ENCODE measurements at regions not wholly inside any gene's neighbourhood (a gene's known extent, or its start where the extent isn't known, plus 50 kb on each side); places are given as distances from the start of the nearest gene placed in this dataset.

GRCh38 chr17:83150369-83151055 is 71.1 kb downstream of the METRNL start:
- Histone ChIP-seq H3K36me3 (no peaks in the 10 kb centered on the region), H3K27ac (no peak overlapping the region), H3K4me3 (no peak overlapping the region), H3K27me3 (peaks cover 0 to 37% (median 0%) of the 10 kb centered on the region in 3 donors), H3K4me1 (peaks cover 0 to 10% (median 3%) of the 10 kb centered on the region in 4 donors), H3K9me3 (no peaks in the 10 kb centered on the region)
- TF ChIP-seq CTCF (IDR thresholded peaks at IDR 0.05) (no peak), POLR2A (IDR thresholded peaks at IDR 0.05) (no peak)
- intact Hi-C loops (cut with DNase I; ENCODE audit: low total_unique reads), result no loop called here
- no peak for DNase-seq
- WGBS, 5 donors, result 77 to 85% (median 78%) methylated on average over 10 of the region's 10 CpGs

GRCh38 chr17:83151056-83151441 is 71.6 kb downstream of the METRNL start:
- 75 to 88% (median 86%) methylated on average over 15 to 16 of the region's 16 CpGs for WGBS, 5 donors
- Histone ChIP-seq H3K36me3 (no peaks in the 10 kb centered on the region), H3K9me3 (no peaks in the 10 kb centered on the region), H3K4me3 (no peak overlapping the region), H3K4me1 (peaks cover 0 to 10% (median 3%) of the 10 kb centered on the region in 4 donors), H3K27me3 (peaks cover 0 to 37% (median 0%) of the 10 kb centered on the region in 3 donors), H3K27ac (no peak overlapping the region)
- no peak for DNase-seq
- intact Hi-C loops (cut with DNase I; ENCODE audit: low total_unique reads), result no loop called here
- no peak for TF ChIP-seq CTCF (IDR thresholded peaks at IDR 0.05)
- no peak for TF ChIP-seq EP300 (IDR thresholded peaks at IDR 0.05)
- TF ChIP-seq POLR2AphosphoS5 (IDR thresholded peaks at IDR 0.05), result no peak
- TF ChIP-seq POLR2A (IDR thresholded peaks at IDR 0.05), result no peak

- Histone ChIP-seq H3K9me3 (no peaks in the 10 kb centered on the region), H3K27me3 (peaks cover 0 to 37% (median 0%) of the 10 kb centered on the region in 3 donors), H3K27ac (no peak overlapping the region), H3K4me3 (no peak overlapping the region), H3K4me1 (peaks cover 0 to 10% (median 3%) of the 10 kb centered on the region in 4 donors), H3K36me3 (no peaks in the 10 kb centered on the region)
- TF ChIP-seq POLR2AphosphoS5 (IDR thresholded peaks at IDR 0.05), result no peak
- no peak for TF ChIP-seq EP300 (IDR thresholded peaks at IDR 0.05)
- no peak for TF ChIP-seq CTCF (IDR thresholded peaks at IDR 0.05)
- TF ChIP-seq POLR2A (IDR thresholded peaks at IDR 0.05), result no peak
- 41 to 61% (median 58%) methylated on average over 25 to 32 of the region's 32 CpGs for WGBS, 5 donors
- intact Hi-C loops (cut with DNase I; ENCODE audit: low total_unique reads), result no loop called here
- peak in 1 of 2 donors; percentile 60 for DNase-seq
These were observed 72.2 kb downstream of the METRNL start for GRCh38 chr17:83151442-83152226.

GRCh38 chr17:83152227-83152744 is 72.9 kb downstream of the METRNL start:
- Histone ChIP-seq H3K4me3 (no peak overlapping the region), H3K36me3 (no peaks in the 10 kb centered on the region), H3K9me3 (no peaks in the 10 kb centered on the region), H3K27me3 (peaks cover 0 to 37% (median 0%) of the 10 kb centered on the region in 3 donors), H3K4me1 (peaks cover 0 to 10% (median 3%) of the 10 kb centered on the region in 4 donors), H3K27ac (no peak overlapping the region)
- DNase-seq, result no peak
- intact Hi-C loops (cut with DNase I; ENCODE audit: low total_unique reads), result no loop called here
- no peak for TF ChIP-seq EP300 (IDR thresholded peaks at IDR 0.05)
- no peak for TF ChIP-seq CTCF (IDR thresholded peaks at IDR 0.05)
- TF ChIP-seq POLR2AphosphoS5 (IDR thresholded peaks at IDR 0.05), result no peak
- TF ChIP-seq POLR2A (IDR thresholded peaks at IDR 0.05), result no peak
- WGBS, 5 donors, result 90 to 95% (median 93%) methylated on average over 28 to 31 of the region's 31 CpGs

Measured in stomach (tissue), 8 donors.